PC-3 (cell line): ENCODE measurements at regions not wholly inside any gene's neighbourhood (a gene's known extent, or its start where the extent isn't known, plus 50 kb on each side); places are given as distances from the start of the nearest gene placed in this dataset.

ENCODE experiments used
- ATAC-seq: fragments of 200-7000 bp; cut with Tn5 transposase; 2 replicates; pipeline ENCODE4 v1.9.1; 2020; ENCODE audit warnings: mild to moderate bottlenecking, moderate library complexity
- BruUV-seq: library from RNA; stranded (reverse); fragments of 400-500 nt; replicated peaks from 2 replicates; lab custom pipeline; 2021; lab: Mats Ljungman, UMichigan
- CTCF ChIA-PET: fragments of 300-600 bp; sonication (Branson Sonifier 250); formaldehyde crosslinking; loops from one replicate; lab custom pipeline; 2022; ENCODE audit warnings: antibody characterized with exemption; lab: Charles Lee
- POLR2A ChIA-PET: fragments of 300-600 bp; sonication (Branson Sonifier 250); formaldehyde crosslinking; loops from one replicate; lab custom pipeline; 2022; ENCODE audit warnings: antibody characterized with exemption; ENCODE audit not compliant: unreplicated experiment; lab: Charles Lee
- DNase-seq: peaks from one replicate; pipeline ENCODE4 v3.0.0-alpha.2; 2015
- H2AFZ ChIP-seq: fragments of 300-600 bp; sonication (generic); 2 replicates; pipeline ENCODE4 v1.6.0; 2016; ENCODE audit warnings: antibody characterized with exemption, low read length
- H3F3A ChIP-seq: fragments of 300-600 bp; sonication (generic); one replicate; pipeline ENCODE4 v1.6.0; 2017; ENCODE audit warnings: antibody characterized with exemption, low read length, control low read depth, mild to moderate bottlenecking; ENCODE audit not compliant: unreplicated experiment
- H3K27ac ChIP-seq: fragments of 300-600 bp; sonication (generic); 2 replicates; pipeline ENCODE4 v1.5.1; 2016; ENCODE audit warnings: mild to moderate bottlenecking, low read length
- H3K27me3 ChIP-seq: fragments of 300-600 bp; sonication (generic); 2 replicates; pipeline ENCODE4 v1.6.1; 2016; ENCODE audit warnings: low read length, mixed read lengths
- H3K36me3 ChIP-seq: fragments of 300-600 bp; sonication (generic); 2 replicates; pipeline ENCODE4 v1.6.1; 2016; ENCODE audit warnings: low read depth, mixed run types, low read length, mixed read lengths
- H3K4me1 ChIP-seq: fragments of 300-600 bp; sonication (generic); 2 replicates; pipeline ENCODE4 v1.5.1; 2016; ENCODE audit warnings: low read length; ENCODE audit not compliant: insufficient read depth
- H3K4me2 ChIP-seq: fragments of 300-600 bp; sonication (generic); 2 replicates; pipeline ENCODE4 v1.6.0; 2016; ENCODE audit warnings: low read length
- H3K4me3 ChIP-seq: fragments of 300-600 bp; sonication (generic); 2 replicates; pipeline ENCODE4 v1.5.1; 2016; ENCODE audit warnings: mild to moderate bottlenecking, low read length, mixed read lengths
- H3K79me2 ChIP-seq: fragments of 300-600 bp; sonication (generic); 2 replicates; pipeline ENCODE4 v1.6.1; 2017; ENCODE audit warnings: low read length, mixed read lengths
- H3K9ac ChIP-seq: fragments of 300-600 bp; sonication (generic); 2 replicates; pipeline ENCODE4 v1.6.0; 2016; ENCODE audit warnings: mild to moderate bottlenecking, low read length
- H3K9me2 ChIP-seq: fragments of 300-600 bp; sonication (generic); replicated peaks from 2 replicates; pipeline ENCODE4 v1.6.1; 2016; ENCODE audit warnings: mixed run types, low read length, mixed read lengths
- H3K9me3 ChIP-seq: fragments of 300-600 bp; sonication (generic); 2 replicates; pipeline ENCODE4 v1.6.1; 2016; ENCODE audit warnings: low read length, mixed read lengths
- H4K20me1 ChIP-seq: fragments of 300-600 bp; sonication (generic); 2 replicates; pipeline ENCODE4 v1.6.1; 2016; ENCODE audit warnings: low read length, mixed read lengths
- EZH2 ChIP-seq: fragments of 300-600 bp; sonication (generic); IDR thresholded peaks from one replicate; pipeline ENCODE4 v1.6.1; 2017; ENCODE audit warnings: antibody characterized with exemption, mild to moderate bottlenecking, low read length; ENCODE audit not compliant: unreplicated experiment
- EZH2phosphoT487 ChIP-seq: fragments of 300-600 bp; sonication (generic); IDR thresholded peaks from 2 replicates; pipeline ENCODE4 v1.6.1; 2018; ENCODE audit warnings: mild to moderate bottlenecking, antibody characterized with exemption, low read length, borderline replicate concordance
- intact Hi-C: fragments of 100-400 bp; cut with micrococcal nuclease; formaldehyde crosslinking; loops from 2 replicates; pipeline ENCODE4 v1.9.0; 2023
- TF ChIP-seq, protein P1 (sequence below): fragments of 300-600 bp; sonication (generic); conservative IDR thresholded peaks from 2 replicates; pipeline ENCODE4 v1.5.1; 2017; ENCODE audit warnings: antibody characterized with exemption, low read depth, mild to moderate bottlenecking, low read length

DNA sequence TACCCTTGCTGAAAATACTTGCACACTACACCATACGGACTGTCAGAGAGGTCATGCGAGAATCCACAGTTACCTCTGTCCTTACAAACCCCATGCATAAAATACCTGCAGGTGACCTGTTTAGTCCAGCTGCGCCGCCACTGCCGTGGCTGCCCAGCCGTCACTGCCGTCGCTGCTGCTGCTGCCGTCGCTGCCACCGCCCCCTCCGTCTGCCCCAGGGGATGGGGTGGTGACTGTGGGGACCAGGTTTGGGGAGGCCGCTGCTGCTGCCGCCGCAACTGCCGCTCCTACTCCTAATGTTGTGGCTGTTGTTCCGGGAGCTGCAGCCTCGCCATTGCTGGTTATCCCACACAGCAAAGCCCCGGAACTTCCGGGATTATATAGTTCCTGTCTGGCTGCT lies 141.8 kb upstream of the ZCCHC13 start:
- no peak overlapping the region for H3K4me3 ChIP-seq
- no peak overlapping the region for H2AFZ ChIP-seq
- H3K79me2 ChIP-seq = no peaks in the 10 kb centered on the region
- H3K36me3 ChIP-seq = no peaks in the 10 kb centered on the region
- H3K4me1 ChIP-seq = no peaks in the 10 kb centered on the region
- no peak overlapping the region for H3K9ac ChIP-seq
- no peak overlapping the region for H3K4me2 ChIP-seq
- H3F3A ChIP-seq = no peaks in the 10 kb centered on the region
- ChIA-PET POLR2A (no interaction called here), CTCF (no interaction called here)
- BruUV-seq = no TSS peak
- H3K9me3 ChIP-seq = no peaks in the 10 kb centered on the region
- H3K27me3 ChIP-seq = no peaks in the 10 kb centered on the region
- H4K20me1 ChIP-seq = no peaks in the 10 kb centered on the region
- no peak for DNase-seq
- no peaks in the 10 kb centered on the region for H3K9me2 ChIP-seq
- no peak overlapping the region for H3K27ac ChIP-seq
- intact Hi-C loops = no loop called here
- TF ChIP-seq, protein P1, sequence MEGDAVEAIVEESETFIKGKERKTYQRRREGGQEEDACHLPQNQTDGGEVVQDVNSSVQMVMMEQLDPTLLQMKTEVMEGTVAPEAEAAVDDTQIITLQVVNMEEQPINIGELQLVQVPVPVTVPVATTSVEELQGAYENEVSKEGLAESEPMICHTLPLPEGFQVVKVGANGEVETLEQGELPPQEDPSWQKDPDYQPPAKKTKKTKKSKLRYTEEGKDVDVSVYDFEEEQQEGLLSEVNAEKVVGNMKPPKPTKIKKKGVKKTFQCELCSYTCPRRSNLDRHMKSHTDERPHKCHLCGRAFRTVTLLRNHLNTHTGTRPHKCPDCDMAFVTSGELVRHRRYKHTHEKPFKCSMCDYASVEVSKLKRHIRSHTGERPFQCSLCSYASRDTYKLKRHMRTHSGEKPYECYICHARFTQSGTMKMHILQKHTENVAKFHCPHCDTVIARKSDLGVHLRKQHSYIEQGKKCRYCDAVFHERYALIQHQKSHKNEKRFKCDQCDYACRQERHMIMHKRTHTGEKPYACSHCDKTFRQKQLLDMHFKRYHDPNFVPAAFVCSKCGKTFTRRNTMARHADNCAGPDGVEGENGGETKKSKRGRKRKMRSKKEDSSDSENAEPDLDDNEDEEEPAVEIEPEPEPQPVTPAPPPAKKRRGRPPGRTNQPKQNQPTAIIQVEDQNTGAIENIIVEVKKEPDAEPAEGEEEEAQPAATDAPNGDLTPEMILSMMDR = no peak
- TF ChIP-seq EZH2phosphoT487 (no peak), EZH2 (no peak)
- ATAC-seq = no peak

DNA sequence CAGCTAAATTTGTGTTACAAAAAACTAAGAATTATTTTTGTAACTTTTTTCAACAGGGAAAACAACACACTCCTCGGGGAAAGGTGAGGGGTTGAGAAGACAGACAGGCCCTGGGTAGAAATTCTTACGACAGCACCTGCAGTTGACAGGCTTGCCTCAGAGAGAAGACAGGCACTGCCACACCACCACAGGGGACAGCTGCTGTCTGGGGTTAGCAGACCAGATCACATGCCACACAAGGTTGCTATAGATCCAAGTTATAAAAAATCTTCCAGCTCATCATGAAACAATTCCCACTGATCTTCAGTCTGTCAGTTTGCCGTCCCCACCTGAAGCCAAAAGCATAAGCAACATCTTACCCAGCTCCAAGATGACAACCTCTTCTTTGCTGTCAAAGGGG lies 143.2 kb upstream of the ZCCHC13 start:
- no TSS peak for BruUV-seq
- TF ChIP-seq EZH2 (no peak), EZH2phosphoT487 (no peak)
- TF ChIP-seq, protein P1 = no peak
- Histone ChIP-seq H2AFZ (no peak overlapping the region), H3K9ac (no peak overlapping the region), H3K9me3 (no peaks in the 10 kb centered on the region), H3K9me2 (no peaks in the 10 kb centered on the region), H3K36me3 (no peaks in the 10 kb centered on the region), H3K27ac (no peak overlapping the region), H3K27me3 (no peaks in the 10 kb centered on the region), H3K4me2 (no peak overlapping the region), H3K4me3 (no peak overlapping the region), H4K20me1 (no peaks in the 10 kb centered on the region), H3K4me1 (no peaks in the 10 kb centered on the region), H3K79me2 (no peaks in the 10 kb centered on the region), H3F3A (no peaks in the 10 kb centered on the region)
- ChIA-PET CTCF (no interaction called here), POLR2A (no interaction called here)
- intact Hi-C loops = no loop called here
- ATAC-seq (no peak), DNase-seq (no peak)

DNA sequence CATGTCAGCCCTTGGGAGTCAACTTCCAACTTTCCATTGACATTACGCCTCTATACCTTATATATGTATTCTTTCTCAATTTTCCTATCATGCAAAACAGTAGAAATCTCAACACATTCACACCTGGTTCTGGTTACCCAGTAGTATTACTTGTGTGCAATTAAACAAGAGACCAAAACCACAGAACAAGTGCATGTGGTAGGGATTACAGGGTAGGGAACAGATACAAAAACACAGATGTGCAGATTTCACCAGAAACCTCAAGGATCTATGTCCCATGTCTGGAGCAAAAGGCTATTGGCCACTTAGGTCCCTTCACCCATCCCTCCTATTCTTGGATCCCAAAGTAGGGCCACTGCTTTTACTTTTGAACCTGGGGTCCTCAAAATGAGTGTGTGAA lies 143.6 kb upstream of the ZCCHC13 start:
- Histone ChIP-seq H3K4me3 (no peak overlapping the region), H3K36me3 (no peaks in the 10 kb centered on the region), H3K27ac (no peak overlapping the region), H3K4me2 (no peak overlapping the region), H3K27me3 (no peaks in the 10 kb centered on the region), H3F3A (no peaks in the 10 kb centered on the region), H3K9ac (no peak overlapping the region), H2AFZ (no peak overlapping the region), H3K9me2 (no peaks in the 10 kb centered on the region), H3K79me2 (no peaks in the 10 kb centered on the region), H3K4me1 (no peaks in the 10 kb centered on the region), H3K9me3 (no peaks in the 10 kb centered on the region), H4K20me1 (no peaks in the 10 kb centered on the region)
- ChIA-PET POLR2A (no interaction called here), CTCF (no interaction called here)
- intact Hi-C loops = no loop called here
- ATAC-seq = no peak
- TF ChIP-seq, protein P1 = no peak
- TF ChIP-seq EZH2phosphoT487 (no peak), EZH2 (no peak)
- DNase-seq = no peak
- BruUV-seq = no TSS peak
